HCT116 (cell line): ENCODE measurements at regions not wholly inside any gene's neighbourhood (a gene's known extent, or its start where the extent isn't known, plus 50 kb on each side); places are given as distances from the start of the nearest gene placed in this dataset.

Experiments
- MAX ChIP-seq: IDR thresholded peaks from 2 replicates; pipeline ENCODE4 v1.6.1; 2012
- POLR2A ChIP-seq: IDR thresholded peaks from 2 replicates; pipeline ENCODE4 v1.7.0; 2011; ENCODE audit warnings: borderline replicate concordance; ENCODE audit not compliant: insufficient read depth, insufficient read length; ENCODE audit errors: extremely low read depth
- SIN3A ChIP-seq: IDR thresholded peaks from 2 replicates; pipeline ENCODE4 v1.6.1; 2012; ENCODE audit warnings: low read depth
- TCF7L2 ChIP-seq: IDR thresholded peaks from 2 replicates; pipeline ENCODE4 v1.7.0; 2011; ENCODE audit warnings: borderline replicate concordance, inconsistent platforms; ENCODE audit not compliant: insufficient read depth, insufficient read length; ENCODE audit errors: extremely low read depth
- ZNF274 ChIP-seq: fragments of 200-500 bp; sonication (Bioruptor generic); IDR thresholded peaks from 2 replicates; pipeline ENCODE4 v1.6.1; 2014; ENCODE audit warnings: mild to moderate bottlenecking, low read depth, low read length, inconsistent platforms
- TF ChIP-seq, protein P1 (sequence below), 3 experiments: fragments of 200-600 bp in 1 of 3; sonication (generic) in 1 of 3; IDR thresholded peaks in 2 of 3; conservative IDR thresholded peaks in 1 of 3; 2 replicates each; pipeline ENCODE4 v1.5.1; 2012 to 2017; ENCODE audit warnings: low read depth in 2 of 3, low read length in 2 of 3, antibody characterized with exemption in 1 of 3, borderline replicate concordance in 1 of 3, control low read depth in 1 of 3, mild to moderate bottlenecking in 1 of 3, mixed read lengths in 1 of 3, mixed run types in 1 of 3, moderate library complexity in 1 of 3; ENCODE audit not compliant: insufficient read depth in 1 of 3

DNA sequence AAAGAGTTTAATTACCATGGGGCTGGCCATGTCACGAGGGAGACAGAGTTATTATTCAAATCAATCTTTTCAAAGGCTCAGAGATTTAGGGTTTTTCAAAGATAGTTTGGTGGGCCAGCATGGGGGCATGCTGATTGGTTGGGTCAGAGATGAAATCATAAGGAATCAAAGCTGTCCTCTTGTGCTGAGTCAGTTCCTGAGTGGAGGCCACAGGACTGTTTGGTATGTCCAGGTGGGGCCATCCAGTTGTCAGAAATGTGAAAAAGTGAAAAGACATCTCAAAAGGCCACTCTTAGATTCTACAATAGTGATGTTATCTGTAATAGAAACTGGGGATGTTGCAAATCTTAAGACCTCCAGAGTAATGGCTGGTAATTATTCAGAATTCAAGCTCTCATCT is 288.6 kb downstream of the EN1 start:
- no peak for TF ChIP-seq MAX
- TF ChIP-seq, protein P1, sequence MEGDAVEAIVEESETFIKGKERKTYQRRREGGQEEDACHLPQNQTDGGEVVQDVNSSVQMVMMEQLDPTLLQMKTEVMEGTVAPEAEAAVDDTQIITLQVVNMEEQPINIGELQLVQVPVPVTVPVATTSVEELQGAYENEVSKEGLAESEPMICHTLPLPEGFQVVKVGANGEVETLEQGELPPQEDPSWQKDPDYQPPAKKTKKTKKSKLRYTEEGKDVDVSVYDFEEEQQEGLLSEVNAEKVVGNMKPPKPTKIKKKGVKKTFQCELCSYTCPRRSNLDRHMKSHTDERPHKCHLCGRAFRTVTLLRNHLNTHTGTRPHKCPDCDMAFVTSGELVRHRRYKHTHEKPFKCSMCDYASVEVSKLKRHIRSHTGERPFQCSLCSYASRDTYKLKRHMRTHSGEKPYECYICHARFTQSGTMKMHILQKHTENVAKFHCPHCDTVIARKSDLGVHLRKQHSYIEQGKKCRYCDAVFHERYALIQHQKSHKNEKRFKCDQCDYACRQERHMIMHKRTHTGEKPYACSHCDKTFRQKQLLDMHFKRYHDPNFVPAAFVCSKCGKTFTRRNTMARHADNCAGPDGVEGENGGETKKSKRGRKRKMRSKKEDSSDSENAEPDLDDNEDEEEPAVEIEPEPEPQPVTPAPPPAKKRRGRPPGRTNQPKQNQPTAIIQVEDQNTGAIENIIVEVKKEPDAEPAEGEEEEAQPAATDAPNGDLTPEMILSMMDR (IDR thresholded peaks at IDR 0.05 in 2 of 3, conservative IDR thresholded peaks at IDR 0.05 in 1 of 3; ENCODE audit: borderline replicate concordance in 1 of 3, insufficient read depth in 1 of 3, low read depth in 2 of 3, low read length in 2 of 3) = no peak
- no peak for TF ChIP-seq SIN3A
- TF ChIP-seq ZNF274 = no peak
- no peak for TF ChIP-seq TCF7L2
- no peak for TF ChIP-seq POLR2A
